Memory B cell (primary cell): ENCODE measurements at regions not wholly inside any gene's neighbourhood (a gene's known extent, or its start where the extent isn't known, plus 50 kb on each side); places are given as distances from the start of the nearest gene placed in this dataset.
"Not testable (repeated sequence)": the region's sequence is repeated elsewhere in the genome, so short reads cannot be mapped to it uniquely, and the experiment has no call there.

Source experiments
- ATAC-seq: fragments of 150-1000 bp; cut with Tn5 transposase; 2 replicates; pipeline ENCODE4 v1.10.0; 2021; ENCODE audit warnings: low read depth, mild to moderate bottlenecking, moderate library complexity
- DNase-seq, 2 donors: peaks; one replicate each; pipeline ENCODE4 v3.0.0; 2022; ENCODE audit warnings: low spot score in 2 of 2
- H3K27ac Mint-ChIP-seq: one replicate; pipeline ENCODE4 v1.8.0; 2022; ENCODE audit warnings: mild to moderate bottlenecking, moderate library complexity, mixed read lengths
- H3K27me3 Mint-ChIP-seq: one replicate; pipeline ENCODE4 v1.8.0; 2022; ENCODE audit warnings: mixed read lengths
- H3K36me3 Mint-ChIP-seq: one replicate; pipeline ENCODE4 v1.8.0; 2022; ENCODE audit warnings: mild to moderate bottlenecking, mixed read lengths
- H3K4me1 Mint-ChIP-seq: one replicate; pipeline ENCODE4 v1.8.0; 2022; ENCODE audit warnings: mixed read lengths
- H3K4me3 Mint-ChIP-seq: one replicate; pipeline ENCODE4 v1.8.0; 2022; ENCODE audit warnings: mild to moderate bottlenecking, moderate library complexity, mixed read lengths
- H3K9me3 Mint-ChIP-seq: one replicate; pipeline ENCODE4 v1.8.0; 2022; ENCODE audit warnings: mixed read lengths

- Mint-ChIP-seq H3K27ac (no peak overlapping the region), H3K9me3 (peaks cover 9% of the 10 kb centered on the region), H3K4me1 (no peaks in the 10 kb centered on the region), H3K36me3 (no peaks in the 10 kb centered on the region), H3K4me3 (no peak overlapping the region), H3K27me3 (no peaks in the 10 kb centered on the region)
- no peak for DNase-seq
- ATAC-seq, result no peak
Observed at GRCh38 chr4:111435986-111436744, 709.1 kb upstream of the FAM241A start.

- DNase-seq, result no peak
- Mint-ChIP-seq H3K27me3 (no peaks in the 10 kb centered on the region), H3K36me3 (no peaks in the 10 kb centered on the region), H3K27ac (no peak overlapping the region), H3K4me1 (no peaks in the 10 kb centered on the region), H3K9me3 (peaks cover 5% of the 10 kb centered on the region), H3K4me3 (no peak overlapping the region)
- no peak for ATAC-seq
Observed at GRCh38 chr4:111441687-111442086, 703.6 kb upstream of the FAM241A start.

- H3K4me3 Mint-ChIP-seq, H3K9me3 Mint-ChIP-seq, H3K4me1 Mint-ChIP-seq, H3K36me3 Mint-ChIP-seq, ATAC-seq, DNase-seq, H3K27ac Mint-ChIP-seq, H3K27me3 Mint-ChIP-seq: not testable (repeated sequence)
Observed at GRCh38 chr4:111444836-111445235, 700.4 kb upstream of the FAM241A start.

- H3K36me3 Mint-ChIP-seq, result no peaks in the 10 kb centered on the region
- no peaks in the 10 kb centered on the region for H3K4me1 Mint-ChIP-seq
- H3K4me3 Mint-ChIP-seq, result no peak overlapping the region
- H3K9me3 Mint-ChIP-seq, result peaks cover 2% of the 10 kb centered on the region
- DNase-seq (no peak), ATAC-seq (no peak)
- no peak overlapping the region for H3K27ac Mint-ChIP-seq
- H3K27me3 Mint-ChIP-seq, result no peaks in the 10 kb centered on the region
Observed at GRCh38 chr4:111449657-111450056, 695.6 kb upstream of the FAM241A start.

GRCh38 chr4:111450867-111451266 lies 694.4 kb upstream of the FAM241A start:
- DNase-seq, result no peak
- Mint-ChIP-seq H3K4me1 (no peaks in the 10 kb centered on the region), H3K27me3 (no peaks in the 10 kb centered on the region), H3K27ac (no peak overlapping the region), H3K4me3 (no peak overlapping the region), H3K36me3 (no peaks in the 10 kb centered on the region), H3K9me3 (peaks cover 2% of the 10 kb centered on the region)
- ATAC-seq, result no peak

- no peak for DNase-seq
- H3K9me3 Mint-ChIP-seq, result no peaks in the 10 kb centered on the region
- no peak overlapping the region for H3K27ac Mint-ChIP-seq
- no peaks in the 10 kb centered on the region for H3K4me1 Mint-ChIP-seq
- no peaks in the 10 kb centered on the region for H3K27me3 Mint-ChIP-seq
- no peaks in the 10 kb centered on the region for H3K36me3 Mint-ChIP-seq
- ATAC-seq, result no peak
- no peak overlapping the region for H3K4me3 Mint-ChIP-seq
Observed at GRCh38 chr4:111453216-111453615, 692.0 kb upstream of the FAM241A start.

- no peak overlapping the region for H3K4me3 Mint-ChIP-seq
- H3K9me3 Mint-ChIP-seq, result no peaks in the 10 kb centered on the region
- DNase-seq (no peak), ATAC-seq (no peak)
- no peaks in the 10 kb centered on the region for H3K36me3 Mint-ChIP-seq
- H3K27ac Mint-ChIP-seq, result no peak overlapping the region
- H3K4me1 Mint-ChIP-seq, result no peaks in the 10 kb centered on the region
- H3K27me3 Mint-ChIP-seq, result no peaks in the 10 kb centered on the region
Observed at GRCh38 chr4:111454961-111455360, 690.3 kb upstream of the FAM241A start.

- DNase-seq (no peak), ATAC-seq (no peak)
- Mint-ChIP-seq H3K9me3 (peaks cover 2% of the 10 kb centered on the region), H3K4me1 (no peaks in the 10 kb centered on the region), H3K27ac (no peak overlapping the region), H3K27me3 (no peaks in the 10 kb centered on the region), H3K4me3 (no peak overlapping the region), H3K36me3 (no peaks in the 10 kb centered on the region)
Observed at GRCh38 chr4:111464251-111465045, 680.8 kb upstream of the FAM241A start.

GRCh38 chr4:111466811-111467604 lies 678.2 kb upstream of the FAM241A start:
- H3K9me3 Mint-ChIP-seq, result peaks cover 2% of the 10 kb centered on the region
- no peaks in the 10 kb centered on the region for H3K36me3 Mint-ChIP-seq
- no peaks in the 10 kb centered on the region for H3K4me1 Mint-ChIP-seq
- H3K4me3 Mint-ChIP-seq, result no peak overlapping the region
- ATAC-seq (no peak), DNase-seq (no peak)
- no peak overlapping the region for H3K27ac Mint-ChIP-seq
- H3K27me3 Mint-ChIP-seq, result no peaks in the 10 kb centered on the region

- no peak for DNase-seq
- H3K4me1 Mint-ChIP-seq, result no peaks in the 10 kb centered on the region
- H3K36me3 Mint-ChIP-seq, result no peaks in the 10 kb centered on the region
- no peak overlapping the region for H3K4me3 Mint-ChIP-seq
- no peaks in the 10 kb centered on the region for H3K27me3 Mint-ChIP-seq
- H3K9me3 Mint-ChIP-seq, result peaks cover 2% of the 10 kb centered on the region
- ATAC-seq, result no peak
- no peak overlapping the region for H3K27ac Mint-ChIP-seq
Observed at GRCh38 chr4:111475001-111475400, 670.3 kb upstream of the FAM241A start.

GRCh38 chr4:111475666-111476065 lies 669.6 kb upstream of the FAM241A start:
- Mint-ChIP-seq H3K4me1 (no peaks in the 10 kb centered on the region), H3K4me3 (no peak overlapping the region), H3K27ac (no peak overlapping the region), H3K36me3 (no peaks in the 10 kb centered on the region), H3K9me3 (peaks cover 2% of the 10 kb centered on the region), H3K27me3 (no peaks in the 10 kb centered on the region)
- no peak for ATAC-seq
- no peak for DNase-seq

GRCh38 chr4:111480510-111480909 lies 664.7 kb upstream of the FAM241A start:
- Mint-ChIP-seq H3K4me1 (no peaks in the 10 kb centered on the region), H3K9me3 (peaks cover 2% of the 10 kb centered on the region), H3K4me3 (no peak overlapping the region), H3K27ac (no peak overlapping the region), H3K27me3 (no peaks in the 10 kb centered on the region), H3K36me3 (no peaks in the 10 kb centered on the region)
- no peak for DNase-seq
- no peak for ATAC-seq

GRCh38 chr4:111483375-111484169 lies 661.7 kb upstream of the FAM241A start:
- Mint-ChIP-seq H3K27ac (no peak overlapping the region), H3K4me3 (no peak overlapping the region), H3K4me1 (no peaks in the 10 kb centered on the region), H3K27me3 (no peaks in the 10 kb centered on the region), H3K36me3 (no peaks in the 10 kb centered on the region), H3K9me3 (peaks cover 5% of the 10 kb centered on the region)
- no peak for ATAC-seq
- no peak for DNase-seq
